HG03439 (cell line): ENCODE measurements at regions not wholly inside any gene's neighbourhood (a gene's known extent, or its start where the extent isn't known, plus 50 kb on each side); places are given as distances from the start of the nearest gene placed in this dataset.

Source experiments
- ATAC-seq: cut with Tn5 transposase; IDR thresholded peaks from one replicate; pipeline ENCODE4 v1.9.1; 2021; ENCODE audit warnings: mild to moderate bottlenecking, moderate library complexity; ENCODE audit not compliant: unreplicated experiment

GRCh38 chr4:166335256-166335938 is 462.4 kb downstream of the TLL1 start:
- ATAC-seq: no peak

- ATAC-seq: no peak
These were observed 469.0 kb downstream of the TLL1 start for GRCh38 chr4:166341992-166342391.

GRCh38 chr4:166363198-166363597 is 490.2 kb downstream of the TLL1 start:
- no peak for ATAC-seq

- ATAC-seq: no peak
These were observed 493.0 kb downstream of the TLL1 start for GRCh38 chr4:166366012-166366411.

GRCh38 chr4:166377578-166377977 is 504.5 kb downstream of the TLL1 start:
- no peak for ATAC-seq

- ATAC-seq: no peak
These were observed 513.7 kb downstream of the TLL1 start for GRCh38 chr4:166386491-166387360.

GRCh38 chr4:166391501-166391900 is 518.5 kb downstream of the TLL1 start:
- no peak for ATAC-seq

GRCh38 chr4:166399021-166399420 is 526.0 kb downstream of the TLL1 start:
- ATAC-seq: no peak

GRCh38 chr4:166400270-166400894 is 527.3 kb downstream of the TLL1 start:
- no peak for ATAC-seq

- no peak for ATAC-seq
These were observed 540.3 kb downstream of the TLL1 start for GRCh38 chr4:166413356-166413755.

- no peak for ATAC-seq
These were observed 541.4 kb downstream of the TLL1 start for GRCh38 chr4:166414431-166414830.

- no peak for ATAC-seq
These were observed 542.7 kb downstream of the TLL1 start for GRCh38 chr4:166415749-166416148.

- ATAC-seq: no peak
These were observed 548.6 kb downstream of the TLL1 start for GRCh38 chr4:166421556-166422156.

GRCh38 chr4:166422475-166422874 is 549.4 kb downstream of the TLL1 start:
- ATAC-seq: no peak

GRCh38 chr4:166426300-166426863 is 553.3 kb downstream of the TLL1 start:
- no peak for ATAC-seq

- no peak for ATAC-seq
These were observed 559.1 kb downstream of the TLL1 start for GRCh38 chr4:166432125-166432524.

GRCh38 chr4:166432842-166433241 is 559.8 kb downstream of the TLL1 start:
- no peak for ATAC-seq

GRCh38 chr4:166435449-166435848 is 562.4 kb downstream of the TLL1 start:
- no peak for ATAC-seq

GRCh38 chr4:166458756-166459155 is 585.7 kb downstream of the TLL1 start:
- ATAC-seq: no peak

- no peak for ATAC-seq
These were observed 586.6 kb downstream of the TLL1 start for GRCh38 chr4:166459621-166460020.
